ENCODE measurements at regions not wholly inside any gene's neighbourhood (a gene's known extent, or its start where the extent isn't known, plus 50 kb on each side); places are given as distances from the start of the nearest gene placed in this dataset.

DNA sequence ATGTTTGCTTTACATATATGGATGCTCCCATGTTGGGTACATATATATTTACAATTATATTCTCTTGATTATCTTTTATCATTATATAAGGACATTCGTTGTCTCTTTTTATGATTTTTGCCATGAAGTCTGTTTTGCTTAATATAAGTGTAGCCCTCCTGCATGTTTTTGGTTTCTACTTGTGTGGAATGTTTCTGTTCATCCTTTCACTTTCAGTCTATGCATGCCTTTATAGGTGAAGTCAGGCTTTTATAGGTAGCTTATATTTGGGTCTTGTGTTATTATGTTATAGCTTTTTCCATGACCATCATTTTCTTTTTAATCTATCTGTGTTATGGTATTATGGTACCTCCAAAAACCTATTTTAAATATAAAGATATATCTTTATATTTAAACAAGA, 612.5 kb upstream of the HS3ST5 start:
- ChIA-PET POLR2A (no interaction called here), CTCF (no interaction called here)
- Mint-ChIP-seq H3K27ac (no peak overlapping the region), H3K36me3 (ENCODE audit: low read depth) (no peaks in the 10 kb centered on the region), H3K9me3 (peaks cover 8% of the 10 kb centered on the region), H3K4me1 (no peaks in the 10 kb centered on the region), H3K27me3 (no peaks in the 10 kb centered on the region), H3K4me3 (no peak overlapping the region)
- DNase-seq (no peak), ATAC-seq (ENCODE audit: low read depth) (no peak)
- intact Hi-C loops (cut with micrococcal nuclease): no loop called here
- TF ChIP-seq, protein P1, sequence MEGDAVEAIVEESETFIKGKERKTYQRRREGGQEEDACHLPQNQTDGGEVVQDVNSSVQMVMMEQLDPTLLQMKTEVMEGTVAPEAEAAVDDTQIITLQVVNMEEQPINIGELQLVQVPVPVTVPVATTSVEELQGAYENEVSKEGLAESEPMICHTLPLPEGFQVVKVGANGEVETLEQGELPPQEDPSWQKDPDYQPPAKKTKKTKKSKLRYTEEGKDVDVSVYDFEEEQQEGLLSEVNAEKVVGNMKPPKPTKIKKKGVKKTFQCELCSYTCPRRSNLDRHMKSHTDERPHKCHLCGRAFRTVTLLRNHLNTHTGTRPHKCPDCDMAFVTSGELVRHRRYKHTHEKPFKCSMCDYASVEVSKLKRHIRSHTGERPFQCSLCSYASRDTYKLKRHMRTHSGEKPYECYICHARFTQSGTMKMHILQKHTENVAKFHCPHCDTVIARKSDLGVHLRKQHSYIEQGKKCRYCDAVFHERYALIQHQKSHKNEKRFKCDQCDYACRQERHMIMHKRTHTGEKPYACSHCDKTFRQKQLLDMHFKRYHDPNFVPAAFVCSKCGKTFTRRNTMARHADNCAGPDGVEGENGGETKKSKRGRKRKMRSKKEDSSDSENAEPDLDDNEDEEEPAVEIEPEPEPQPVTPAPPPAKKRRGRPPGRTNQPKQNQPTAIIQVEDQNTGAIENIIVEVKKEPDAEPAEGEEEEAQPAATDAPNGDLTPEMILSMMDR (IDR thresholded peaks at IDR 0.05): no peak

DNA sequence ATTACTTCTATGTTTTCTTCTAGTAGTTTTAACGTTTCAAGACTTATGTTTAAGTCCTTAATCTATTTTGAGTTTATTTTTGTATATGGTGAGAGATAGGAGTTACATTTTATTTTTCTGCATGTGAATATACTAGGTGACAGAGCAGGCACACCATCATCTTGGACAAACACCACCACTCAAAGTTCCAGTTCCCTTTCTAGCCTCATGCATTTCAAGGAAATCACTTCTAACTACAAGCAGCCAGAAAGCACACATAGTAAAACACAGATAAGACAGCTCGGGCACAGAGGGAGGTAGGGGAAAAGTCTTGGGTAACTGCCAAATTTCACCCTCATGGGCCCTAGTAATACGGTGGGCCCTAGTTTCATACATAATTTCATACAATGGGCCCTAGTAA, 609.4 kb upstream of the HS3ST5 start:
- CTCF ChIA-PET: no interaction called here
- H3K36me3 Mint-ChIP-seq (ENCODE audit: low read depth): no peaks in the 10 kb centered on the region
- TF ChIP-seq, protein P1 (IDR thresholded peaks at IDR 0.05): no peak

DNA sequence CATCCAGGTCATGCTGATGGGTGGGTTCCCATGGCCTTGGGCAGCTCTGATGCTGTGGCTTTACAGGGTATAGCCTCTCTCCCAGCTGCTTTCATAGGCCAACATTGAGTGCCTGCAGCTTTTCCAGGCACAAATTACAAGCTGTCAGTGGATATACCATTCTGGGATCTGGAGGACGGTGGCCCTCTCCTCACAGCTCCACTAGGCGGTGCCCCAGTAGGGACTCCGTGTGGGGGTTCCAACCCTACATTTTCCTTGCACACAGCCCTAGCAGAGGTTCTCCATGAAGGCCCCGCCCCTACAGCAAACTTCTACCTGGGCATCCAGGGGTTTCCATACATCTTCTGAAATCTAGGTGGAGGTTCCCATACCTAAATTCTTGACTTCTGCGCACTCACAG, 602.6 kb upstream of the HS3ST5 start:
- ATAC-seq (ENCODE audit: low read depth) (no peak), DNase-seq (no peak)
- ChIA-PET POLR2A (no interaction called here), CTCF (no interaction called here)
- Mint-ChIP-seq H3K4me3 (no peak overlapping the region), H3K27ac (no peak overlapping the region), H3K36me3 (ENCODE audit: low read depth) (no peaks in the 10 kb centered on the region), H3K27me3 (no peaks in the 10 kb centered on the region), H3K9me3 (peaks cover 8% of the 10 kb centered on the region), H3K4me1 (no peaks in the 10 kb centered on the region)
- TF ChIP-seq, protein P1 (IDR thresholded peaks at IDR 0.05): no peak
- intact Hi-C loops (cut with micrococcal nuclease): no loop called here

More for the DNA sequence above, 609.4 kb upstream of the HS3ST5 start:
- POLR2A ChIA-PET: no interaction called here
- no peak overlapping the region for H3K27ac Mint-ChIP-seq
- DNase-seq (no peak), ATAC-seq (ENCODE audit: low read depth) (no peak)
- intact Hi-C loops (cut with micrococcal nuclease): no loop called here
- no peaks in the 10 kb centered on the region for H3K4me1 Mint-ChIP-seq
- no peak overlapping the region for H3K4me3 Mint-ChIP-seq
- peaks cover 3% of the 10 kb centered on the region for H3K9me3 Mint-ChIP-seq
- no peaks in the 10 kb centered on the region for H3K27me3 Mint-ChIP-seq

DNA sequence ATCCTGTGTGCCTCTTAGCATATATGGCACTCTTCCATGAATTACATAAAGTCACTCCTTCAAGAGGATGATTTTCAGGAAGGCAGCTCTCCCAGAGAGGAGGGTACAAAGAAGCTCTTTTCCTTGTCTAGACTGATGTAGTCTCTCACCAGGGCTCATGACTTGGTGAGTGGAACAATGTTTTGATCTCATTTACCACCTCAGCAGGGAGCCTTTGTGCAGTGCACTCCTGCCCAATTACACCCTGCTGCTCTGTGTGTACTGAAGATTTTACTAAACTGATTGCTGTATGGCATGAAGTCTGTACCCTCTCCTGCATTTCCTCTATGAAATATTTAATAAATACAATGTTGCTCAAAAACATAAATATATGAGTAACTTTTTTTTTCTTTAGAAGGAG, 598.3 kb upstream of the HS3ST5 start:
- DNase-seq (no peak), ATAC-seq (ENCODE audit: low read depth) (no peak)
- Mint-ChIP-seq H3K4me1 (no peaks in the 10 kb centered on the region), H3K36me3 (ENCODE audit: low read depth) (no peaks in the 10 kb centered on the region), H3K27ac (no peak overlapping the region), H3K27me3 (no peaks in the 10 kb centered on the region), H3K4me3 (no peak overlapping the region), H3K9me3 (peaks cover 3% of the 10 kb centered on the region)
- ChIA-PET POLR2A (no interaction called here), CTCF (no interaction called here)
- intact Hi-C loops (cut with micrococcal nuclease): no loop called here
- TF ChIP-seq, protein P1 (IDR thresholded peaks at IDR 0.05): no peak

- H3K9me3 Mint-ChIP-seq: peaks cover 3% of the 10 kb centered on the region
- CTCF ChIA-PET: no interaction called here
- H3K27ac Mint-ChIP-seq: no peak overlapping the region
- H3K4me3 Mint-ChIP-seq: no peak overlapping the region
- DNase-seq (no peak), ATAC-seq (ENCODE audit: low read depth) (no peak)
- H3K4me1 Mint-ChIP-seq: no peaks in the 10 kb centered on the region
- intact Hi-C loops (cut with micrococcal nuclease): no loop called here
- POLR2A ChIA-PET: no interaction called here
- TF ChIP-seq, protein P1 (IDR thresholded peaks at IDR 0.05): no peak
- H3K36me3 Mint-ChIP-seq (ENCODE audit: low read depth): no peaks in the 10 kb centered on the region
- no peaks in the 10 kb centered on the region for H3K27me3 Mint-ChIP-seq
Observed at GRCh38 chr6:114940181-114940580, 597.4 kb upstream of the HS3ST5 start.
